ENCODE measurements at regions not wholly inside any gene's neighbourhood (a gene's known extent, or its start where the extent isn't known, plus 50 kb on each side); places are given as distances from the start of the nearest gene placed in this dataset.

GRCh38 chr2:122273785-122274419 is 518.5 kb downstream of the TSN start:
- no peak for TF ChIP-seq CTCF (IDR thresholded peaks at IDR 0.05)
- no peak for TF ChIP-seq POLR2A (IDR thresholded peaks at IDR 0.05)

Data from body of pancreas (tissue), 4 donors.